Mesenchymal stem cell (in vitro differentiated cells and primary cell): ENCODE measurements at regions not wholly inside any gene's neighbourhood (a gene's known extent, or its start where the extent isn't known, plus 50 kb on each side); places are given as distances from the start of the nearest gene placed in this dataset.
A peak's percentile ranks its signal among the peaks of the same experiment; 100 is the strongest.
"Not testable (repeated sequence)": the region's sequence is repeated elsewhere in the genome, so short reads cannot be mapped to it uniquely, and the experiment has no call there.

Experiments used
- DNase-seq: peaks from one replicate; pipeline ENCODE4 v3.0.0-alpha.2; 2013
- H2AFZ ChIP-seq: one replicate; pipeline ENCODE4 v1.6.1; 2013; ENCODE audit warnings: low read depth, mild to moderate bottlenecking, control low read depth, inconsistent platforms, low read length, moderate library complexity
- H2AK5ac ChIP-seq: 2 replicates; pipeline ENCODE4 v1.6.1; 2013; ENCODE audit warnings: low read length, moderate library complexity, mild to moderate bottlenecking, inconsistent platforms; ENCODE audit not compliant: severe bottlenecking
- H2BK120ac ChIP-seq: one replicate; pipeline ENCODE4 v1.6.1; 2013; ENCODE audit warnings: low read depth, mild to moderate bottlenecking, inconsistent platforms, low read length, moderate library complexity
- H2BK12ac ChIP-seq, 2 experiments: one replicate each; pipeline ENCODE4 v1.6.1; 2013; ENCODE audit warnings: inconsistent platforms in 2 of 2, low read length in 2 of 2, mild to moderate bottlenecking in 2 of 2, moderate library complexity in 2 of 2, control low read depth in 1 of 2
- H2BK15ac ChIP-seq: one replicate; pipeline ENCODE4 v1.6.1; 2013; ENCODE audit warnings: mild to moderate bottlenecking, low read depth, inconsistent platforms; ENCODE audit not compliant: poor library complexity, severe bottlenecking
- H2BK5ac ChIP-seq: 2 replicates; pipeline ENCODE4 v1.6.1; 2013; ENCODE audit warnings: low read depth, mild to moderate bottlenecking, low read length, control low read depth, inconsistent platforms; ENCODE audit not compliant: poor library complexity, severe bottlenecking
- H3K14ac ChIP-seq, 2 experiments: one replicate each; pipeline ENCODE4 v1.6.1; 2013; ENCODE audit warnings: inconsistent platforms in 2 of 2, low read length in 2 of 2, control low read depth in 1 of 2, mild to moderate bottlenecking in 1 of 2, moderate library complexity in 1 of 2
- H3K18ac ChIP-seq, 2 experiments: one replicate each; pipeline ENCODE4 v1.6.1; 2013; ENCODE audit warnings: inconsistent platforms in 2 of 2, low read length in 2 of 2, control low read depth in 1 of 2, low read depth in 1 of 2, mild to moderate bottlenecking in 1 of 2
- H3K23ac ChIP-seq, 2 experiments: one replicate each; pipeline ENCODE4 v1.6.1; 2013; ENCODE audit warnings: inconsistent platforms in 2 of 2, low read length in 2 of 2, mild to moderate bottlenecking in 2 of 2, moderate library complexity in 2 of 2, control low read depth in 1 of 2
- H3K27ac ChIP-seq: 2 replicates; pipeline ENCODE4 v1.5.1; 2013; ENCODE audit warnings: mild to moderate bottlenecking, moderate library complexity, low read length, control low read depth, inconsistent platforms; ENCODE audit not compliant: poor library complexity, severe bottlenecking
- H3K27me3 ChIP-seq, 2 experiments: 2 replicates each; pipeline versions ENCODE4 v1.6.1 to v1.7.0; 2013; ENCODE audit warnings: low read length in 2 of 2, mild to moderate bottlenecking in 2 of 2, moderate library complexity in 2 of 2, control low read depth in 1 of 2, inconsistent platforms in 1 of 2; ENCODE audit not compliant: control insufficient read depth in 1 of 2, insufficient read depth in 1 of 2
- H3K36me3 ChIP-seq, 2 experiments: 2 replicates each; pipeline versions ENCODE4 v1.6.1 to v1.7.0; 2013; ENCODE audit warnings: low read length in 2 of 2, control low read depth in 1 of 2, inconsistent platforms in 1 of 2, low read depth in 1 of 2, mild to moderate bottlenecking in 1 of 2; ENCODE audit not compliant: insufficient read depth in 2 of 2, control insufficient read depth in 1 of 2
- H3K4ac ChIP-seq, 2 experiments: one replicate each; pipeline ENCODE4 v1.6.1; 2013; ENCODE audit warnings: inconsistent platforms in 2 of 2, low read length in 2 of 2, mild to moderate bottlenecking in 2 of 2, moderate library complexity in 2 of 2, control low read depth in 1 of 2, low read depth in 1 of 2
- H3K4me1 ChIP-seq: 2 replicates; pipeline ENCODE4 v1.6.1; 2013; ENCODE audit warnings: low read depth, low read length, control low read depth; ENCODE audit not compliant: control insufficient read depth, insufficient read depth
- H3K4me2 ChIP-seq: 2 replicates; pipeline ENCODE4 v1.6.1; 2013; ENCODE audit warnings: low read length, mild to moderate bottlenecking, inconsistent platforms; ENCODE audit not compliant: poor library complexity, severe bottlenecking
- H3K4me3 ChIP-seq, 2 experiments: 2 replicates each; pipeline versions ENCODE4 v1.5.1 to v1.7.0; 2013; ENCODE audit warnings: low read length in 2 of 2, mild to moderate bottlenecking in 2 of 2, control low read depth in 1 of 2, low read depth in 1 of 2; ENCODE audit not compliant: insufficient read depth in 1 of 2
- H3K79me1 ChIP-seq: replicated peaks from 2 replicates; pipeline ENCODE4 v1.6.1; 2013; ENCODE audit warnings: mild to moderate bottlenecking, control low read depth, low read length, inconsistent platforms; ENCODE audit not compliant: poor library complexity, severe bottlenecking
- H3K9ac ChIP-seq: 2 replicates; pipeline ENCODE4 v1.7.0; 2013; ENCODE audit warnings: mild to moderate bottlenecking, low read length, moderate library complexity
- H3K9me3 ChIP-seq: 2 replicates; pipeline ENCODE4 v1.7.0; 2013; ENCODE audit warnings: mild to moderate bottlenecking, low read length; ENCODE audit not compliant: control insufficient read depth
- H4K8ac ChIP-seq: one replicate; pipeline ENCODE4 v1.6.1; 2013; ENCODE audit warnings: inconsistent platforms, mild to moderate bottlenecking, low read length, moderate library complexity
- H4K91ac ChIP-seq: one replicate; pipeline ENCODE4 v1.6.1; 2013; ENCODE audit warnings: mild to moderate bottlenecking, low read length, inconsistent platforms
- WGBS: methylation state at CpG from one replicate; pipeline ENCODE4 v1.1.7; 2013; ENCODE audit warnings: mixed read lengths; 5-methylcytosine and 5-hydroxymethylcytosine counted together

DNA sequence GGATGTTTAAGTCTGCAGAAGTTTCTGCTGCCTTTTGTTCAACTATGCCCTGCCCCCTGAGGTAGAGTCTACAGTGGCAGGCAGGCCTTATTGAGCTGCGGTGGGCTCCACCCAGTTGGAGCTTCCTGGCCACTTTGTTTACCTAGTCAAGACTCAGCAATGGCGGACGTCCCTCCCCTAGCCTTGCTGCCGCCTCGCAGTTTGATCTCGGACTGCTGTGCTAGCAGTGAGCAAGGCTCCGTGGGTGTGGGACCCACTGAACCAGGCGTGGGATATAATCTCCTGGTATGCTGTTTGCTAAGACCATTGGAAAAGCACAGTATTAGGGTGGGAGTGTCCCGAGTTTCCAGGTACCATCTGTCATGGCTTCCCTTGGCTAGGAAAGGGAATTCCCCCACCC lies 79.4 kb upstream of the RPS6KA6 start:
- H3K18ac ChIP-seq, H3K14ac ChIP-seq, H2BK15ac ChIP-seq, DNase-seq, H3K4ac ChIP-seq, H3K9ac ChIP-seq, H2AFZ ChIP-seq, H3K4me2 ChIP-seq, H3K27ac ChIP-seq, H3K9me3 ChIP-seq, H3K36me3 ChIP-seq, H4K8ac ChIP-seq, H3K23ac ChIP-seq, H4K91ac ChIP-seq, H3K27me3 ChIP-seq, H2BK12ac ChIP-seq, H3K4me1 ChIP-seq, H3K4me3 ChIP-seq, H2BK120ac ChIP-seq, H2AK5ac ChIP-seq, H3K79me1 ChIP-seq, H2BK5ac ChIP-seq: not testable (repeated sequence)
- WGBS = 95% methylated on average over 9 of the region's 9 CpGs

DNA sequence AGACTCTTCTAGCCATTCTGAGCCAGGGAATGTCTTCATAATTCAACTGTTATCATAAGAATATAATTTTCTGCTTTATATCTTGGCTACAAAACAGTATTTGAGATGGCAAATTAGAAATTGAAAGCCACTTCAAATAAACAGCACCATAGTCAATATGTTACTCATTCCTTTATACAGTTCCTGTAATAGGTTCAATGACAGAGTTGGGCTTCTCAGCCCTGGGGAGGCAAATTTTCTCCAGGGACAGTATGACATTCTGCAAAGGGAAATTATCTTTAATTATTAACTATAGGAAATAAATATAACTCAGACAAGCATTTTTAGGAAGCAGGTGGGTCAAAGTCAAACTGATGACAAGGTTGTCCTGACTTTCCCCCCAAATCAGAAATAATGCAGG lies 71.9 kb upstream of the RPS6KA6 start:
- Histone ChIP-seq H3K36me3 (no peaks in the 10 kb centered on the region), H3K18ac (no peak overlapping the region), H3K4me3 (no peak overlapping the region), H3K9me3 (no peaks in the 10 kb centered on the region), H3K4me1 (no peaks in the 10 kb centered on the region), H3K9ac (no peak overlapping the region), H4K8ac (no peak overlapping the region), H2AK5ac (no peak overlapping the region), H2BK120ac (no peak overlapping the region), H2AFZ (no peak overlapping the region), H2BK5ac (no peak overlapping the region), H3K4ac (no peak overlapping the region), H3K79me1 (no peaks in the 10 kb centered on the region), H2BK12ac (no peak overlapping the region), H3K4me2 (no peak overlapping the region), H4K91ac (no peak overlapping the region), H3K14ac (no peak overlapping the region), H3K23ac (no peak overlapping the region), H3K27me3 (no peaks in the 10 kb centered on the region), H2BK15ac (no peak overlapping the region), H3K27ac (no peak overlapping the region)
- no peak for DNase-seq

DNA sequence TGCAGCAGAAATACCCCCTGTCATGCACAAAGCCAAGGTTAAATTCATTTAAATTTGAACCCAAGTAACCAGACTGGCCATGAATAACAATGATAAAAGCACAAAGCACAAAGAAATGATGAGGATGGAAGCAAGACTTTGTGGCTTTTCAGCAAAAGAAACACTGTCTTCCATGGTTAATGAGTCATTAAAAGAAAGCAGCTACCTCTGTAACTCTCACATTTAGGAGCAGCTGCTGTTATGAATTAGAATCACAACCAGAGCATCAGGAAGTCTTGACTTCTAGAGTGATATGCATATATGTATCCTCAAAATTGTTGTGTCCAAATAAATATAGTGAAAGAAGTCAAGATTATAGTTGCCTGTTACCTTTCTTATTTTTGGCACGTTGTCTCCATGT lies 70.7 kb upstream of the RPS6KA6 start:
- Histone ChIP-seq H3K27ac (no peak overlapping the region), H3K9ac (no peak overlapping the region), H2BK120ac (no peak overlapping the region), H2AK5ac (no peak overlapping the region), H3K4me2 (no peak overlapping the region), H2BK12ac (no peak overlapping the region), H3K27me3 (no peaks in the 10 kb centered on the region), H3K79me1 (no peaks in the 10 kb centered on the region), H2AFZ (no peak overlapping the region), H4K8ac (no peak overlapping the region), H3K14ac (no peak overlapping the region), H3K4me3 (no peak overlapping the region), H3K18ac (no peak overlapping the region), H3K4me1 (no peaks in the 10 kb centered on the region), H3K4ac (no peak overlapping the region), H2BK15ac (no peak overlapping the region), H3K36me3 (no peaks in the 10 kb centered on the region), H3K9me3 (no peaks in the 10 kb centered on the region), H3K23ac (no peak overlapping the region), H2BK5ac (no peak overlapping the region), H4K91ac (no peak overlapping the region)
- WGBS = 75% methylated on average over 1 of the region's 1 CpG
- DNase-seq = no peak

DNA sequence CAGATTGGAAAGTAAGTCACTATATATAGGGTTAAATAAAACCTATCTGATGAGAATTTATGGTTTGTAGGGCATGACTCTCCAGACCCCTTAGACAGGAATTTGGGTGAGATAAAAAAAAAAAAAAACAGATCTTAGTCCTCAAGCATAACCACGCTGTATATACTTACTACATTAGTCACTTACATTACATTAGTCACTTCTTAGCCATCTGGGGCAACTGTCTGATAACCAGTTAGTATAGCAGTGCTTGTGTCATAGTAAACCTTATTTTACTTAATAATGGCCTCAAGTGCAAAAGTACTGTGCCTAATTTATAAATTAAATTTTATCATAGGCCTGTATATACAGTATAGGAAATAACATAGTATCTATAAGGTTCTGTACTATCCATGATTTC lies 60.2 kb upstream of the RPS6KA6 start:
- no peak overlapping the region for H3K9ac ChIP-seq

More for the DNA sequence above, 60.2 kb upstream of the RPS6KA6 start:
- DNase-seq = peak; percentile 69
- Histone ChIP-seq H3K79me1 (no peaks in the 10 kb centered on the region), H2AFZ (no peak overlapping the region), H3K4me3 (no peak overlapping the region), H3K9me3 (no peaks in the 10 kb centered on the region), H4K8ac (no peak overlapping the region), H4K91ac (no peak overlapping the region), H3K18ac (no peak overlapping the region), H3K4me2 (no peak overlapping the region), H3K14ac (no peak overlapping the region), H2BK120ac (no peak overlapping the region), H2BK5ac (no peak overlapping the region), H3K4ac (no peak overlapping the region), H2BK15ac (no peak overlapping the region), H3K27ac (no peak overlapping the region), H2BK12ac (no peak overlapping the region), H3K27me3 (no peaks in the 10 kb centered on the region), H3K23ac (no peak overlapping the region), H2AK5ac (no peak overlapping the region), H3K36me3 (no peaks in the 10 kb centered on the region), H3K4me1 (no peaks in the 10 kb centered on the region)
- no CpG with 5 or more reads among the region's 1 CpG for WGBS
